K562 (cell line): ENCODE measurements at regions not wholly inside any gene's neighbourhood (a gene's known extent, or its start where the extent isn't known, plus 50 kb on each side); places are given as distances from the start of the nearest gene placed in this dataset.

Source experiments
- LCOR ChIP-seq: sonication (generic); formaldehyde crosslinking; IDR thresholded peaks from 2 replicates; pipeline ENCODE4 v1.8.0; 2022; ENCODE audit warnings: mild to moderate bottlenecking, missing genetic modification reagents
- TAF1 ChIP-seq: IDR thresholded peaks from 2 replicates; pipeline ENCODE4 v1.6.1; 2011; ENCODE audit warnings: mild to moderate bottlenecking, low read length, moderate library complexity; ENCODE audit not compliant: insufficient read depth, control insufficient read depth, severe bottlenecking; ENCODE audit errors: extremely low read depth
- TF ChIP-seq, protein P1 (sequence below): sonication (generic); formaldehyde crosslinking; IDR thresholded peaks from 2 replicates; pipeline ENCODE4 v1.8.1; 2022; ENCODE audit warnings: missing genetic modification reagents

GRCh38 chr3:106144030-106144429, 275.2 kb upstream of the CBLB start:
- TF ChIP-seq LCOR (CRISPR knock-in tag) (no peak), TAF1 (no peak)
- TF ChIP-seq, protein P1, sequence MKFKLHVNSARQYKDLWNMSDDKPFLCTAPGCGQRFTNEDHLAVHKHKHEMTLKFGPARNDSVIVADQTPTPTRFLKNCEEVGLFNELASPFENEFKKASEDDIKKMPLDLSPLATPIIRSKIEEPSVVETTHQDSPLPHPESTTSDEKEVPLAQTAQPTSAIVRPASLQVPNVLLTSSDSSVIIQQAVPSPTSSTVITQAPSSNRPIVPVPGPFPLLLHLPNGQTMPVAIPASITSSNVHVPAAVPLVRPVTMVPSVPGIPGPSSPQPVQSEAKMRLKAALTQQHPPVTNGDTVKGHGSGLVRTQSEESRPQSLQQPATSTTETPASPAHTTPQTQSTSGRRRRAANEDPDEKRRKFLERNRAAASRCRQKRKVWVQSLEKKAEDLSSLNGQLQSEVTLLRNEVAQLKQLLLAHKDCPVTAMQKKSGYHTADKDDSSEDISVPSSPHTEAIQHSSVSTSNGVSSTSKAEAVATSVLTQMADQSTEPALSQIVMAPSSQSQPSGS: no peak
